Uterus (tissue), 3 donors: ENCODE measurements at regions not wholly inside any gene's neighbourhood (a gene's known extent, or its start where the extent isn't known, plus 50 kb on each side); places are given as distances from the start of the nearest gene placed in this dataset.

ENCODE experiments used
- DNase-seq, 2 donors: peaks; one replicate each; pipeline ENCODE4 v3.0.0-alpha.2; 2019 to 2020
- H3K27ac ChIP-seq, 2 donors: fragments of 200-600 bp; sonication (generic); 1 replicate in 1 of 2; 2 replicates in 1 of 2; pipeline ENCODE4 v1.5.1; 2016 to 2018
- H3K27me3 ChIP-seq, 2 donors: fragments of 200-600 bp; sonication (generic); one replicate each; pipeline ENCODE4 v1.5.1; 2018 to 2019; ENCODE audit warnings: control low read depth in 1 of 2
- H3K36me3 ChIP-seq, 2 donors: fragments of 200-600 bp; sonication (generic); one replicate each; pipeline ENCODE4 v1.5.1; 2019; ENCODE audit warnings: control low read depth in 1 of 2
- H3K4me1 ChIP-seq, 2 donors: fragments of 200-600 bp; sonication (generic); one replicate each; pipeline ENCODE4 v1.5.1; 2018 to 2019; ENCODE audit warnings: control low read depth in 1 of 2
- H3K4me3 ChIP-seq, 2 donors: fragments of 200-600 bp; sonication (generic); 1 replicate in 1 of 2; 2 replicates in 1 of 2; pipeline ENCODE4 v1.5.1; 2018 to 2019; ENCODE audit warnings: mild to moderate bottlenecking in 1 of 2
- H3K9me3 ChIP-seq, 2 donors: fragments of 200-600 bp; sonication (generic); one replicate each; pipeline ENCODE4 v1.5.1; 2019; ENCODE audit warnings: control low read depth in 1 of 2
- POLR2A ChIP-seq, 2 donors: fragments of 450-650 bp; IDR thresholded peaks; one replicate each; pipeline ENCODE4 v1.6.1; 2016; ENCODE audit warnings: antibody characterized with exemption in 2 of 2, mild to moderate bottlenecking in 1 of 2, moderate library complexity in 1 of 2
- intact Hi-C: fragments of 100-400 bp; cut with DNase I; formaldehyde crosslinking; loops from one replicate; pipeline ENCODE4 v1.15.1; 2023; ENCODE audit warnings: low total_unique reads
- TF ChIP-seq, protein P1 (sequence below), 4 experiments: fragments of 200-600 bp in 2 of 4; fragments of 450-650 bp in 2 of 4; sonication (generic) in 2 of 4; IDR thresholded peaks; one replicate each; pipeline ENCODE4 v1.5.1; 2016 to 2019; ENCODE audit warnings: antibody characterized with exemption in 4 of 4, mild to moderate bottlenecking in 2 of 4, moderate library complexity in 1 of 4
- donor health status: DM: yes; HTN: yes; CAD: no.

DNA sequence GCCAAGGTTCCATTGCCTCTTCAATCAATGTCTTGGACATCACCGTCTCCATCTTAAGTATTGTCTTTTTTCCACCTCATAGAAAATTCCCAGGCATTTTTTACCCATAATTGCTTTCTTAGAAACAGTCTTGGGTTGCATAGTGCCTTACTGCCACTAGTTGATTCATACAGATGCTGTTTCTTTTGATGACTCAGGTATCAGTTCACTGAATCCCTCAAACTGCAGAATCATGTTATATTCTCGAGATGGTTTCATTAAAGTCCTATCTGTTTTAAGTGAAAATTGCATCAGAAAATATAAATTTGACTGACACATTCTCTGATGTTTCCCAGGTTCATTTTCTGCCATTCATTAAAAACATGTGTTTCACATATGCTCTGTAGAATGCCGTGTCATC lies 1489.1 kb downstream of the BRINP3 start:
- no peaks in the 10 kb centered on the region for H3K27me3 ChIP-seq
- TF ChIP-seq, protein P1, sequence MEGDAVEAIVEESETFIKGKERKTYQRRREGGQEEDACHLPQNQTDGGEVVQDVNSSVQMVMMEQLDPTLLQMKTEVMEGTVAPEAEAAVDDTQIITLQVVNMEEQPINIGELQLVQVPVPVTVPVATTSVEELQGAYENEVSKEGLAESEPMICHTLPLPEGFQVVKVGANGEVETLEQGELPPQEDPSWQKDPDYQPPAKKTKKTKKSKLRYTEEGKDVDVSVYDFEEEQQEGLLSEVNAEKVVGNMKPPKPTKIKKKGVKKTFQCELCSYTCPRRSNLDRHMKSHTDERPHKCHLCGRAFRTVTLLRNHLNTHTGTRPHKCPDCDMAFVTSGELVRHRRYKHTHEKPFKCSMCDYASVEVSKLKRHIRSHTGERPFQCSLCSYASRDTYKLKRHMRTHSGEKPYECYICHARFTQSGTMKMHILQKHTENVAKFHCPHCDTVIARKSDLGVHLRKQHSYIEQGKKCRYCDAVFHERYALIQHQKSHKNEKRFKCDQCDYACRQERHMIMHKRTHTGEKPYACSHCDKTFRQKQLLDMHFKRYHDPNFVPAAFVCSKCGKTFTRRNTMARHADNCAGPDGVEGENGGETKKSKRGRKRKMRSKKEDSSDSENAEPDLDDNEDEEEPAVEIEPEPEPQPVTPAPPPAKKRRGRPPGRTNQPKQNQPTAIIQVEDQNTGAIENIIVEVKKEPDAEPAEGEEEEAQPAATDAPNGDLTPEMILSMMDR (IDR thresholded peaks at IDR 0.05), result no peak
- no peak for TF ChIP-seq POLR2A (IDR thresholded peaks at IDR 0.05)
- H3K4me1 ChIP-seq, result no peaks in the 10 kb centered on the region
- no peaks in the 10 kb centered on the region for H3K9me3 ChIP-seq
- H3K36me3 ChIP-seq, result no peaks in the 10 kb centered on the region
- H3K4me3 ChIP-seq, result no peak overlapping the region
- no peak for DNase-seq
- intact Hi-C loops, result no loop called here
- H3K27ac ChIP-seq, result no peak overlapping the region

DNA sequence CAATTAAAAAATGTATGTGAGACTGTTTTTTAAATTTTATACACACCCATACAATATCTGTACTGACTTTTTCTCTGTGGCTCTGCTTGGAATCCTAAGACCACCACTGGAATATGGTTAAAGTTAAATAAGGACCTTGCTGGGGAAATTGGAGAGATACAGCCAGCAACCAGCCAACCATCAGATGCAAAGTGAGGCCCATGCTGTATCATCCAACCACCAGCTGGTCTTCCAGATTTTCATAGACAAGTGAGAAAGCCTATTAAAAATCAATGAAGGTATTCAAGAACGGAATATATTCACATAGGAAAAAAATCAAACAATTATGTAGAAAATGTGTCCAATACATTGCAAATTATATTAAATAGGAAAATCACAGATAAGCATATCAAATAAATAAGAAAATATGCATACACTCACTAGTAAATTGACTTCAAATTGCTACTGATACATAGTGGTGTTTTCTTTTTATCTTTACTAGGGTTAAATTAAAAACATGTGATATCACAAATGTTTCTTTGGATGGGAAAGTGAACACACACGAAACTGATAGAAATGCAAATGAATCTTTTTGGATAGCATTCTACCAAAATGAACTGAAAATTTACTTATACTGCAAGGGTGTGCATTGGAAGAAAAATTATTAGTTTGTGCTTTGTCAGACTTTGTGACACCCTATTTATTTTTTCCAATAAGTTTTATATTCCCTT lies 1486.3 kb downstream of the BRINP3 start:
- no peaks in the 10 kb centered on the region for H3K4me1 ChIP-seq
- intact Hi-C loops, result no loop called here
- no peaks in the 10 kb centered on the region for H3K36me3 ChIP-seq
- H3K27ac ChIP-seq, result no peak overlapping the region
- no peak overlapping the region for H3K4me3 ChIP-seq
- H3K27me3 ChIP-seq, result no peaks in the 10 kb centered on the region
- DNase-seq, result no peak
- TF ChIP-seq POLR2A (IDR thresholded peaks at IDR 0.05), result no peak
- H3K9me3 ChIP-seq, result no peaks in the 10 kb centered on the region

DNA sequence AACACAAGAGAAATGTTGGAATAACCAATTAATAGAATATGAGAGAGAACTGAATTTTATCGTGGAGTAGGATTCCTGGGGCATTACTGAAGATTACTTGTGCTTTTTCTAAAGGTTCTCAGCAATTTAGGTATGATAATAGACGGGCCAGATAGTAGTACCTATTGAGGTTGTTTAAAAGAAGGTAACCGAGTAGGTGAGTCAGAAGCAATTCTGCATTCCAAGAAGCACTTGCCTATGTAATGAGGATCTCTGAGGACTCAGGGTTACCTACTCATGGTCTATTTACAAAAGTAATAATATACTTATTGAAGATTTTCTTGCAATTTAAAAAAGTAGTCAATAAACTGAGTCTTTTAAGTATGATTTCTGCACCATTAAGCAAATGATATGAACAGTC lies 1469.8 kb downstream of the BRINP3 start:
- Histone ChIP-seq H3K36me3 (no peaks in the 10 kb centered on the region), H3K4me3 (no peak overlapping the region), H3K27ac (no peak overlapping the region), H3K27me3 (no peaks in the 10 kb centered on the region), H3K9me3 (no peaks in the 10 kb centered on the region), H3K4me1 (no peaks in the 10 kb centered on the region)
- no peak for DNase-seq
- intact Hi-C loops, result no loop called here
- TF ChIP-seq POLR2A (IDR thresholded peaks at IDR 0.05), result no peak
- TF ChIP-seq, protein P1 (IDR thresholded peaks at IDR 0.05), result no peak

DNA sequence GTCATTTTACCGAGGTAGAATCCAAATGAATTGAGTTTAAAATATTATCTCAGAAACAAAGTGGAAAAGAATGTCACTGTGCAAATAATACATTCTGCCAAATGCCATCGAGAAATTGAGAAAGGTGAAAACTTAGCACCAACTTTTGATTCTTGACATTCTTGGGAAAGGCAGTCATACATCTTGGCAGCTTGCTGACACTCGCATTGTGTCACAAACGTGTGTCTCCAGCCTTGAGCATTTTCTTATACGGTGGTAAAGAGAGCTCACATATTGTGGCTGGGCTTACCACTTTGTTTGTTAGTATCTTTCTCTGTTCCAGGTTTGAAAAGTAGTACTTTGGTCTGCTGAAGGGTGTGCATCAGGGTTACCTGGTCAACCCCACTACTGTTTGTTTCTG lies 1456.1 kb downstream of the BRINP3 start:
- Histone ChIP-seq H3K27ac (no peak overlapping the region), H3K4me3 (no peak overlapping the region), H3K27me3 (no peaks in the 10 kb centered on the region), H3K4me1 (no peaks in the 10 kb centered on the region), H3K36me3 (no peaks in the 10 kb centered on the region), H3K9me3 (no peaks in the 10 kb centered on the region)
- intact Hi-C loops, result no loop called here
- TF ChIP-seq POLR2A (IDR thresholded peaks at IDR 0.05), result no peak
- TF ChIP-seq, protein P1 (IDR thresholded peaks at IDR 0.05), result no peak
- DNase-seq, result no peak

DNA sequence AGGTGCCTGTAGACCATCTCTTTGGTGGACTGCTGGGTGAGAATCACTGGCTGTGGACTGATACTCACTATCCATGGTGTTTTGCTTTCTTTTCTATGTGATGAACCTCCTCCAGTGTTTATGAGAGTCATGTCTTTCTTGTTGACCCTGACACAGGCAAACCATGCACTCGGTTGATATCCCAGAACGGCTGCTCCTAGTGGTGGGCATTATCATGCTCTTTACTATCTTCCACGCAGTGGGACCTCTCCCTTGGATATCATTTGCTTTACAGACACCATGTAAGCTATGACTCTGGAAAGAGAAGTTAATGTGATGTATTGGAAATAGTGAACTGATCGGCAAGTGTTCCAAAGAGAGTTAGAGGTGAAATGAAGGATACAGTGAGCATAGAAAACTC lies 1455.6 kb downstream of the BRINP3 start:
- intact Hi-C loops, result no loop called here
- DNase-seq, result no peak
- no peak for TF ChIP-seq POLR2A (IDR thresholded peaks at IDR 0.05)
- TF ChIP-seq, protein P1 (IDR thresholded peaks at IDR 0.05), result no peak
- no peak overlapping the region for H3K4me3 ChIP-seq
- H3K4me1 ChIP-seq, result no peaks in the 10 kb centered on the region
- no peaks in the 10 kb centered on the region for H3K36me3 ChIP-seq
- H3K9me3 ChIP-seq, result no peaks in the 10 kb centered on the region
- H3K27ac ChIP-seq, result no peak overlapping the region
- no peaks in the 10 kb centered on the region for H3K27me3 ChIP-seq

DNA sequence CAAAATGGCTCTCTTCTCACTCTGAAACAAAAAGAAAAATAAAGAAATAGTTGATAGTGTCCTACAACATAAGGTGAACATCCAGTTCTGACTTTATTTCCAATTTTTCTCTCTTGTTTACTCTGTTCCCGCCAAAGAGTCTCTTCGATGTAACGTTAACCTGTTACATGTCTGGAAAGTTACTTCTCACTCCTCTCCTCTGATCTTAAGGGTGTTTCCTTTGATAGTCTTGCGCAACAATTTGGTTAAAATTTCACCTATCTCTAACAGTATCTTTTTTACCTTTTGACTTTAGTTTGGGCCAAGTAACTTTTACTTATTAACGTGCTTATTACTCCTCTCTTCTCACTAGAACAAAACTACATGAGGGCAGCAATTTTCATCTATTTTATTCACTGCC lies 1450.2 kb downstream of the BRINP3 start:
- TF ChIP-seq, protein P1 (IDR thresholded peaks at IDR 0.05), result no peak
- no peak for TF ChIP-seq POLR2A (IDR thresholded peaks at IDR 0.05)
- Histone ChIP-seq H3K9me3 (no peaks in the 10 kb centered on the region), H3K27ac (no peak overlapping the region), H3K27me3 (no peaks in the 10 kb centered on the region), H3K36me3 (no peaks in the 10 kb centered on the region), H3K4me3 (no peak overlapping the region), H3K4me1 (no peaks in the 10 kb centered on the region)
- intact Hi-C loops, result no loop called here
- DNase-seq, result no peak
